HCT116 (cell line): ENCODE measurements at regions not wholly inside any gene's neighbourhood (a gene's known extent, or its start where the extent isn't known, plus 50 kb on each side); places are given as distances from the start of the nearest gene placed in this dataset.

Source experiments
- ATAC-seq: fragments of 200-7000 bp; cut with Tn5 transposase; 2 replicates; pipeline ENCODE4 v1.9.1; 2020; ENCODE audit warnings: mild to moderate bottlenecking, moderate library complexity
- BruUV-seq: library from RNA; stranded (reverse); fragments of 400-500 nt; replicated peaks from 2 replicates; lab custom pipeline; 2021; lab: Mats Ljungman, UMichigan
- CTCF ChIA-PET: fragments of 300-600 bp; sonication (Branson Sonifier 250); formaldehyde crosslinking; loops from one replicate; lab custom pipeline; 2021; ENCODE audit warnings: antibody characterized with exemption; lab: Charles Lee
- POLR2A ChIA-PET: fragments of 300-600, 350-600 bp; sonication (Branson Sonifier 250); formaldehyde crosslinking; loops from one replicate; lab custom pipeline; 2021; ENCODE audit warnings: antibody characterized with exemption; lab: Charles Lee
- RAD21 ChIA-PET, 2 experiments: fragments of 300-600 bp; sonication (Branson Sonifier 250); formaldehyde crosslinking; loops; one replicate each; lab custom pipeline; 2023; ENCODE audit warnings: low total read pairs in 2 of 2; ENCODE audit not compliant: uncharacterized antibody in 2 of 2, unreplicated experiment in 2 of 2, low non-redundant PET in 1 of 2; lab: Charles Lee
- DNase-seq: peaks from one replicate; pipeline ENCODE4 v3.0.0-alpha.2; 2010; ENCODE audit warnings: low read depth, low spot score
- H2AFZ ChIP-seq: fragments of 200-600 bp; shearing (Covaris generic), sonication (generic); 2 replicates; pipeline ENCODE4 v1.6.1; 2017; ENCODE audit warnings: low read depth, mixed run types, mixed read lengths, antibody characterized with exemption, low read length; ENCODE audit not compliant: poor library complexity, severe bottlenecking
- H3K27ac ChIP-seq: 2 replicates; pipeline ENCODE4 v1.5.1; 2012; ENCODE audit warnings: low read depth, low read length
- H3K27me3 ChIP-seq: fragments of 200-600 bp; sonication (generic); 2 replicates; pipeline ENCODE4 v1.6.1; 2016; ENCODE audit warnings: mixed run types, low read length, mixed read lengths; ENCODE audit not compliant: insufficient read depth
- H3K36me3 ChIP-seq, 2 experiments: fragments of 200-500 bp in 1 of 2; fragments of 200-600 bp in 1 of 2; sonication (Bioruptor generic) in 1 of 2; sonication (generic) in 1 of 2; 2 replicates each; pipeline versions ENCODE4 v1.5.1 to v1.6.1; 2014 to 2016; ENCODE audit warnings: low read length in 2 of 2, inconsistent platforms in 1 of 2, mixed read lengths in 1 of 2, mixed run types in 1 of 2; ENCODE audit not compliant: insufficient read depth in 2 of 2, control insufficient read depth in 1 of 2
- H3K4me1 ChIP-seq, 2 experiments: fragments of 200-600 bp in 1 of 2; sonication (generic) in 1 of 2; 2 replicates each; pipeline versions ENCODE4 v1.5.1 to v1.6.1; 2012 to 2017; ENCODE audit warnings: low read length in 2 of 2, inconsistent platforms in 1 of 2, mild to moderate bottlenecking in 1 of 2, mixed read lengths in 1 of 2, mixed run types in 1 of 2, moderate library complexity in 1 of 2; ENCODE audit not compliant: insufficient read depth in 2 of 2, control insufficient read depth in 1 of 2
- H3K4me2 ChIP-seq: fragments of 200-600 bp; sonication (generic); 2 replicates; pipeline ENCODE4 v1.6.1; 2017; ENCODE audit warnings: mixed run types, low read length, mixed read lengths
- H3K4me3 ChIP-seq, 2 experiments: fragments of 200-600 bp in 1 of 2; sonication (generic) in 1 of 2; replicated peaks in 1 of 2; 2 replicates each; pipeline ENCODE4 v1.5.1; 2011 to 2016; ENCODE audit warnings: low read length in 2 of 2, control low read depth in 1 of 2, low read depth in 1 of 2, mild to moderate bottlenecking in 1 of 2, mixed read lengths in 1 of 2, mixed run types in 1 of 2
- H3K79me2 ChIP-seq: fragments of 200-600 bp; sonication (generic); 2 replicates; pipeline ENCODE4 v1.6.1; 2017; ENCODE audit warnings: mild to moderate bottlenecking, mixed run types, low read length, moderate library complexity, mixed read lengths; ENCODE audit not compliant: insufficient read depth
- H3K9ac ChIP-seq: fragments of 200-600 bp; sonication (generic); 2 replicates; pipeline ENCODE4 v1.6.1; 2016; ENCODE audit warnings: low read length, mixed read lengths
- H3K9me2 ChIP-seq: fragments of 200-600 bp; sonication (generic), shearing (Covaris generic); 2 replicates; pipeline ENCODE4 v1.6.1; 2017; ENCODE audit warnings: mixed run types, mild to moderate bottlenecking, moderate library complexity; ENCODE audit not compliant: insufficient read depth
- H3K9me3 ChIP-seq, 2 experiments: fragments of 200-500 bp in 1 of 2; fragments of 200-600 bp in 1 of 2; sonication (Bioruptor generic) in 1 of 2; sonication (generic) in 1 of 2; 2 replicates each; pipeline ENCODE4 v1.6.1; 2014 to 2017; ENCODE audit warnings: low read length in 2 of 2, mixed read lengths in 2 of 2, inconsistent platforms in 1 of 2, low read depth in 1 of 2, mild to moderate bottlenecking in 1 of 2, mixed run types in 1 of 2, moderate library complexity in 1 of 2; ENCODE audit not compliant: control insufficient read depth in 1 of 2, insufficient read depth in 1 of 2
- H4K20me1 ChIP-seq: fragments of 200-600 bp; sonication (generic), shearing (Covaris generic); 2 replicates; pipeline ENCODE4 v1.6.1; 2017; ENCODE audit warnings: mixed run types, mild to moderate bottlenecking, moderate library complexity; ENCODE audit not compliant: insufficient read depth
- CEBPB ChIP-seq: IDR thresholded peaks from 2 replicates; pipeline ENCODE4 v1.6.1; 2012; ENCODE audit warnings: low read depth
- EGR1 ChIP-seq: IDR thresholded peaks from 2 replicates; pipeline ENCODE4 v1.6.1; 2012; ENCODE audit warnings: low read depth
- ELF1 ChIP-seq: IDR thresholded peaks from 2 replicates; pipeline ENCODE4 v1.6.1; 2012; ENCODE audit warnings: low read depth, borderline replicate concordance
- JUND ChIP-seq: IDR thresholded peaks from 2 replicates; pipeline ENCODE4 v1.6.1; 2012
- POLR2A ChIP-seq: IDR thresholded peaks from 2 replicates; pipeline ENCODE4 v1.7.0; 2011; ENCODE audit warnings: borderline replicate concordance; ENCODE audit not compliant: insufficient read depth, insufficient read length; ENCODE audit errors: extremely low read depth
- REST ChIP-seq: IDR thresholded peaks from 2 replicates; pipeline ENCODE4 v1.6.1; 2012; ENCODE audit warnings: low read depth
- YY1 ChIP-seq: IDR thresholded peaks from 2 replicates; pipeline ENCODE4 v1.6.1; 2011; ENCODE audit warnings: low read length, low read depth, moderate library complexity, mild to moderate bottlenecking; ENCODE audit not compliant: insufficient replicate concordance; ENCODE audit errors: extremely low read depth
- intact Hi-C: fragments of 100-400 bp; cut with micrococcal nuclease; formaldehyde crosslinking; loops from 2 replicates; pipeline ENCODE4 v1.10.0; 2022

GRCh38 chr20:51077686-51078060 is 54.8 kb upstream of the KCNG1 start:
- Histone ChIP-seq H3K27ac (no peak overlapping the region), H3K27me3 (peaks cover 19% of the 10 kb centered on the region; the same call in 1 of the 2 replicates), H3K9ac (no peak overlapping the region), H4K20me1 (no peaks in the 10 kb centered on the region), H3K4me1 (no peaks in the 10 kb centered on the region), H3K36me3 (no peaks in the 10 kb centered on the region), H3K79me2 (no peaks in the 10 kb centered on the region), H3K9me3 (no peaks in the 10 kb centered on the region), H3K9me2 (no peaks in the 10 kb centered on the region), H3K4me2 (no peak overlapping the region), H2AFZ (no peak overlapping the region), H3K4me3 (no peak overlapping the region)
- POLR2A ChIA-PET = no interaction called here
- CTCF ChIA-PET = no interaction called here
- DNase-seq (no peak), ATAC-seq (no peak)
- no TSS peak for BruUV-seq
- intact Hi-C loops = no loop called here
- RAD21 ChIA-PET = no interaction called here
- TF ChIP-seq POLR2A (no peak), REST (no peak), JUND (no peak), YY1 (no peak), ELF1 (no peak), EGR1 (no peak), CEBPB (no peak)
- TF ChIP-seq, all 23 proteins: peak for 0
